ENCODE measurements at regions not wholly inside any gene's neighbourhood (a gene's known extent, or its start where the extent isn't known, plus 50 kb on each side); places are given as distances from the start of the nearest gene placed in this dataset.

- H3K27me3 ChIP-seq (replicated peaks in 1 of 7): no peaks in the 10 kb centered on the region
- no peak overlapping the region for H3K4me3 ChIP-seq
- 56 to 83% (median 61%) methylated on average over 2 of the region's 2 CpGs for WGBS, 5 donors
- H3K9me3 ChIP-seq: peaks cover 0 to 49% (median 32%) of the 10 kb centered on the region in 8 donors
- intact Hi-C loops (cut with DNase I; ENCODE audit: low total_unique reads): no loop called here
- no peak for DNase-seq
- no peak overlapping the region for H3K27ac ChIP-seq
- no peaks in the 10 kb centered on the region for H3K36me3 ChIP-seq
- TF ChIP-seq POLR2AphosphoS5 (IDR thresholded peaks at IDR 0.05) (no peak), POLR2A (IDR thresholded peaks at IDR 0.05) (no peak), CTCF (IDR thresholded peaks at IDR 0.05 in 8 of 11, conservative IDR thresholded peaks at IDR 0.05 in 3 of 11) (no peak)
- H3K4me1 ChIP-seq: no peaks in the 10 kb centered on the region
Measured at GRCh38 chr1:203968761-203969160, 104.2 kb upstream of the SOX13 start.

GRCh38 chr1:203969846-203970245 lies 103.1 kb upstream of the SOX13 start:
- H3K27ac ChIP-seq: no peak overlapping the region
- WGBS, 5 donors: 77 to 86% (median 84%) methylated on average over 3 of the region's 3 CpGs
- TF ChIP-seq CTCF (IDR thresholded peaks at IDR 0.05 in 8 of 11, conservative IDR thresholded peaks at IDR 0.05 in 3 of 11): no peak
- TF ChIP-seq POLR2A (IDR thresholded peaks at IDR 0.05): no peak
- TF ChIP-seq POLR2AphosphoS5 (IDR thresholded peaks at IDR 0.05): no peak
- DNase-seq: no peak
- peaks cover 3 to 56% (median 39%) of the 10 kb centered on the region in 8 donors for H3K9me3 ChIP-seq
- H3K4me1 ChIP-seq: no peaks in the 10 kb centered on the region
- intact Hi-C loops (cut with DNase I; ENCODE audit: low total_unique reads): no loop called here
- no peak overlapping the region for H3K4me3 ChIP-seq
- no peaks in the 10 kb centered on the region for H3K27me3 ChIP-seq (replicated peaks in 1 of 7)
- no peaks in the 10 kb centered on the region for H3K36me3 ChIP-seq

- Histone ChIP-seq H3K4me1 (no peaks in the 10 kb centered on the region), H3K27me3 (replicated peaks in 1 of 7) (no peaks in the 10 kb centered on the region), H3K36me3 (no peaks in the 10 kb centered on the region), H3K9me3 (no peaks in the 10 kb centered on the region), H3K27ac (no peak overlapping the region), H3K4me3 (no peak overlapping the region)
- intact Hi-C loops (cut with DNase I; ENCODE audit: low total_unique reads): no loop called here
- TF ChIP-seq POLR2A (IDR thresholded peaks at IDR 0.05) (no peak), CTCF (IDR thresholded peaks at IDR 0.05 in 8 of 11, conservative IDR thresholded peaks at IDR 0.05 in 3 of 11) (no peak), POLR2AphosphoS5 (IDR thresholded peaks at IDR 0.05) (no peak)
- DNase-seq: no peak
Measured at GRCh38 chr1:203985044-203985443, 87.9 kb upstream of the SOX13 start.

- Histone ChIP-seq H3K36me3 (no peaks in the 10 kb centered on the region), H3K27me3 (replicated peaks in 1 of 7) (no peaks in the 10 kb centered on the region), H3K27ac (no peak overlapping the region), H3K4me1 (no peaks in the 10 kb centered on the region), H3K4me3 (no peak overlapping the region), H3K9me3 (no peaks in the 10 kb centered on the region)
- TF ChIP-seq CTCF (IDR thresholded peaks at IDR 0.05 in 8 of 11, conservative IDR thresholded peaks at IDR 0.05 in 3 of 11) (no peak), POLR2A (IDR thresholded peaks at IDR 0.05) (no peak), POLR2AphosphoS5 (IDR thresholded peaks at IDR 0.05) (no peak)
- DNase-seq: no peak
- intact Hi-C loops (cut with DNase I; ENCODE audit: low total_unique reads): no loop called here
- 57 to 88% (median 80%) methylated on average over 2 of the region's 2 CpGs for WGBS, 5 donors
Measured at GRCh38 chr1:203985676-203986075, 87.2 kb upstream of the SOX13 start.
